Fibroblast of skin of left biceps (primary cell): ENCODE measurements at regions not wholly inside any gene's neighbourhood (a gene's known extent, or its start where the extent isn't known, plus 50 kb on each side); places are given as distances from the start of the nearest gene placed in this dataset.

Experiments used
- DNase-seq, 2 experiments: peaks; one replicate each; pipeline ENCODE4 v3.0.0-alpha.2; 2013; ENCODE audit warnings: low read depth in 2 of 2

- DNase-seq = no peak
Measured at GRCh38 chr20:24868959-24869358, 80.1 kb upstream of the CST7 start.

- no peak for DNase-seq
Measured at GRCh38 chr20:24870057-24870456, 79.0 kb upstream of the CST7 start.

GRCh38 chr20:24870881-24871280 is 78.2 kb upstream of the CST7 start:
- DNase-seq = no peak

- DNase-seq = no peak
Measured at GRCh38 chr20:24871480-24872213, 77.4 kb upstream of the CST7 start.

- DNase-seq = no peak
Measured at GRCh38 chr20:24872291-24873024, 76.6 kb upstream of the CST7 start.

GRCh38 chr20:24873025-24873620 is 75.9 kb upstream of the CST7 start:
- DNase-seq = no peak

GRCh38 chr20:24875078-24875477 is 74.0 kb upstream of the CST7 start:
- no peak for DNase-seq

GRCh38 chr20:24877652-24878051 is 71.4 kb upstream of the CST7 start:
- no peak for DNase-seq

GRCh38 chr20:24878657-24879056 is 70.4 kb upstream of the CST7 start:
- no peak for DNase-seq

- no peak for DNase-seq
Measured at GRCh38 chr20:24879875-24880274, 69.2 kb upstream of the CST7 start.

GRCh38 chr20:24880356-24880755 is 68.7 kb upstream of the CST7 start:
- no peak for DNase-seq

- no peak for DNase-seq
Measured at GRCh38 chr20:24890286-24890685, 58.8 kb upstream of the CST7 start.

GRCh38 chr20:24891546-24892393 is 57.3 kb upstream of the CST7 start:
- DNase-seq = no peak

GRCh38 chr20:24892522-24892921 is 56.5 kb upstream of the CST7 start:
- no peak for DNase-seq

GRCh38 chr20:24892931-24893330 is 56.1 kb upstream of the CST7 start:
- DNase-seq = no peak

- DNase-seq = no peak
Measured at GRCh38 chr20:24894488-24894887, 54.6 kb upstream of the CST7 start.

- DNase-seq = no peak
Measured at GRCh38 chr20:24894967-24895366, 54.1 kb upstream of the CST7 start.

GRCh38 chr20:24895431-24895830 is 53.6 kb upstream of the CST7 start:
- DNase-seq = no peak

GRCh38 chr20:24895898-24896658 is 53.0 kb upstream of the CST7 start:
- no peak for DNase-seq

GRCh38 chr20:24896984-24897383 is 52.1 kb upstream of the CST7 start:
- DNase-seq = no peak

GRCh38 chr20:24897974-24898373 is 51.1 kb upstream of the CST7 start:
- DNase-seq = no peak
